Parathyroid adenoma (tissue), 2 donors: ENCODE measurements at regions not wholly inside any gene's neighbourhood (a gene's known extent, or its start where the extent isn't known, plus 50 kb on each side); places are given as distances from the start of the nearest gene placed in this dataset.

ENCODE experiments used
- H2AFZ ChIP-seq: fragments of 300-600 bp; sonication (generic); one replicate; pipeline ENCODE4 v1.7.0; 2017; ENCODE audit warnings: antibody characterized with exemption, mild to moderate bottlenecking
- H3K27ac ChIP-seq: fragments of 300-600 bp; sonication (generic); one replicate; pipeline ENCODE4 v1.7.0; 2017
- H3K27me3 ChIP-seq: fragments of 300-600 bp; sonication (generic); one replicate; pipeline ENCODE4 v1.7.0; 2017; ENCODE audit warnings: low read length; ENCODE audit not compliant: control insufficient read depth, insufficient read depth
- H3K36me3 ChIP-seq: fragments of 300-600 bp; sonication (generic); one replicate; pipeline ENCODE4 v1.7.0; 2017; ENCODE audit warnings: low read length; ENCODE audit not compliant: control insufficient read depth, insufficient read depth
- H3K4me1 ChIP-seq: fragments of 300-600 bp; sonication (generic); one replicate; pipeline ENCODE4 v1.7.0; 2017; ENCODE audit warnings: control low read depth
- H3K4me2 ChIP-seq: fragments of 300-600 bp; sonication (generic); one replicate; pipeline ENCODE4 v1.7.0; 2017; ENCODE audit warnings: low read length
- H3K4me3 ChIP-seq: fragments of 300-600 bp; sonication (generic); one replicate; pipeline ENCODE4 v1.7.0; 2017; ENCODE audit warnings: low read depth, low read length
- H3K79me2 ChIP-seq: fragments of 300-600 bp; sonication (generic); one replicate; pipeline ENCODE4 v1.7.0; 2017; ENCODE audit warnings: control low read depth
- H3K9ac ChIP-seq: fragments of 300-600 bp; sonication (generic); one replicate; pipeline ENCODE4 v1.7.0; 2017; ENCODE audit warnings: mild to moderate bottlenecking
- H3K9me3 ChIP-seq: fragments of 300-600 bp; sonication (generic); one replicate; pipeline ENCODE4 v1.7.0; 2017; ENCODE audit warnings: low read length; ENCODE audit not compliant: control insufficient read depth
- TF ChIP-seq, protein P1 (sequence below): fragments of 300-600 bp; sonication (generic); IDR thresholded peaks from one replicate; pipeline ENCODE4 v1.7.0; 2017; ENCODE audit warnings: antibody characterized with exemption, mild to moderate bottlenecking
- donor health status: primary hyperparathyroidism.

DNA sequence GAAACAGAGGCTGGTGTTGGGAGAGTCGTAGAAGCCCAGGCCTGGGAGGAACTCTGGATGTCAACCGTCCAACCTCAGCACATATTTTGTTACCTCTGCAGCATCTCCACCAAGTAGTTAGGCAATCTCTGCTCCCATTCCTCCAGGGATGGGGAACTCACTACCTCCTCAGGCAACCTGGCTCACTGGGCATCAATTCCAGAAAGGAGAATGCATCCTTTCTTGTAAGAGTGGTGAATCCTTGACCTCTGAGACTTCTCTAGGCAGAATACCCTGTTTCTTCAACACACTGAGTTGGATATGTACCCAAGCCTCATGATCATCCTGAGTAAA is 136.7 kb upstream of the ZMIZ1 start:
- no peak overlapping the region for H2AFZ ChIP-seq
- H3K79me2 ChIP-seq, result no peaks in the 10 kb centered on the region
- H3K4me1 ChIP-seq, result no peaks in the 10 kb centered on the region
- H3K4me3 ChIP-seq, result no peak overlapping the region
- H3K27me3 ChIP-seq, result no peaks in the 10 kb centered on the region
- H3K36me3 ChIP-seq, result no peaks in the 10 kb centered on the region
- H3K9ac ChIP-seq, result no peak overlapping the region
- TF ChIP-seq, protein P1, sequence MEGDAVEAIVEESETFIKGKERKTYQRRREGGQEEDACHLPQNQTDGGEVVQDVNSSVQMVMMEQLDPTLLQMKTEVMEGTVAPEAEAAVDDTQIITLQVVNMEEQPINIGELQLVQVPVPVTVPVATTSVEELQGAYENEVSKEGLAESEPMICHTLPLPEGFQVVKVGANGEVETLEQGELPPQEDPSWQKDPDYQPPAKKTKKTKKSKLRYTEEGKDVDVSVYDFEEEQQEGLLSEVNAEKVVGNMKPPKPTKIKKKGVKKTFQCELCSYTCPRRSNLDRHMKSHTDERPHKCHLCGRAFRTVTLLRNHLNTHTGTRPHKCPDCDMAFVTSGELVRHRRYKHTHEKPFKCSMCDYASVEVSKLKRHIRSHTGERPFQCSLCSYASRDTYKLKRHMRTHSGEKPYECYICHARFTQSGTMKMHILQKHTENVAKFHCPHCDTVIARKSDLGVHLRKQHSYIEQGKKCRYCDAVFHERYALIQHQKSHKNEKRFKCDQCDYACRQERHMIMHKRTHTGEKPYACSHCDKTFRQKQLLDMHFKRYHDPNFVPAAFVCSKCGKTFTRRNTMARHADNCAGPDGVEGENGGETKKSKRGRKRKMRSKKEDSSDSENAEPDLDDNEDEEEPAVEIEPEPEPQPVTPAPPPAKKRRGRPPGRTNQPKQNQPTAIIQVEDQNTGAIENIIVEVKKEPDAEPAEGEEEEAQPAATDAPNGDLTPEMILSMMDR, result no peak
- no peak overlapping the region for H3K27ac ChIP-seq
- no peaks in the 10 kb centered on the region for H3K9me3 ChIP-seq
- no peak overlapping the region for H3K4me2 ChIP-seq

GRCh38 chr10:78932861-78933260 is 135.9 kb upstream of the ZMIZ1 start:
- Histone ChIP-seq H3K79me2 (no peaks in the 10 kb centered on the region), H3K36me3 (no peaks in the 10 kb centered on the region), H3K9ac (no peak overlapping the region), H3K9me3 (no peaks in the 10 kb centered on the region), H3K27ac (no peak overlapping the region), H3K4me2 (no peak overlapping the region), H3K4me3 (no peak overlapping the region), H3K27me3 (no peaks in the 10 kb centered on the region), H2AFZ (no peak overlapping the region), H3K4me1 (peaks cover 2% of the 10 kb centered on the region)
- TF ChIP-seq, protein P1, result no peak

DNA sequence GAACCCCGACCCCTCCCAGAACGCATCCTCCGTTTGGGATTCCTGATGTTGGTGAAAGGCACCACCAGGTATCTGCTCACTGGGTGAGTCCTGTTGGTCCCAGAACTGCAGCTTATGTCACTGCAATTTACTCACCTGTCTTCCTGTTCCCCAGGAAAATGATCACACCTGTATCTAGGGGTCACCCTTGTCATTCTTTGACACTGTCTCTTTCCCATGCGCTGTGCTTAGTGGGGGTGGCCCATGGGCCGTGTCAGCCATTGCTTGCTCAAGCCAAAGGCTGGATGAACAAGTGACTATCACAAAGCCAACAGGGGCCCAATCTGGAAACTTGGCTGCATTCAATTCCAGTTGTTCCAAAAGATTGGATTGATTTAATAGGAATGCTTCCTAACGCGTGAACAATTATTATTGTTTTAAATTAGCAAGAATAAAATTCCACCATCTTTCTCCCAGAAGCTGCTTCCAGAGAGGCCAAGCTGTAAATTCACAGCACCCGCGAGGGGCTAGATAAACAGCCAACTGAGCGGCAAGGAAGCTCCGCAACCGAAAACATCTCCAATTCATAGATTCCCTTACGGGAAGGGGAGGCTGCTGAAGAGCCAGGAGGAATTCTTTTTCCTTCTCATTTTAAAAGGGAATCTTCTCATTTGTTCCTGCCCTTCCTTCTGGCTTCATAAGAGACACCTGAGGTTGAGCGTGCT is 134.8 kb upstream of the ZMIZ1 start:
- Histone ChIP-seq H3K79me2 (no peaks in the 10 kb centered on the region), H3K4me3 (no peak overlapping the region), H2AFZ (no peak overlapping the region), H3K9ac (no peak overlapping the region), H3K36me3 (no peaks in the 10 kb centered on the region), H3K27ac (no peak overlapping the region), H3K4me1 (peaks cover 3% of the 10 kb centered on the region), H3K9me3 (no peaks in the 10 kb centered on the region), H3K4me2 (no peak overlapping the region), H3K27me3 (no peaks in the 10 kb centered on the region)
- TF ChIP-seq, protein P1, result no peak

GRCh38 chr10:78934532-78934898 is 134.3 kb upstream of the ZMIZ1 start:
- peaks cover 3% of the 10 kb centered on the region for H3K4me1 ChIP-seq
- H3K9ac ChIP-seq, result no peak overlapping the region
- no peak overlapping the region for H3K27ac ChIP-seq
- H3K4me2 ChIP-seq, result no peak overlapping the region
- H3K36me3 ChIP-seq, result no peaks in the 10 kb centered on the region
- TF ChIP-seq, protein P1, result no peak
- H3K9me3 ChIP-seq, result no peaks in the 10 kb centered on the region
- no peaks in the 10 kb centered on the region for H3K79me2 ChIP-seq
- H3K27me3 ChIP-seq, result no peaks in the 10 kb centered on the region
- no peak overlapping the region for H2AFZ ChIP-seq
- H3K4me3 ChIP-seq, result no peak overlapping the region

DNA sequence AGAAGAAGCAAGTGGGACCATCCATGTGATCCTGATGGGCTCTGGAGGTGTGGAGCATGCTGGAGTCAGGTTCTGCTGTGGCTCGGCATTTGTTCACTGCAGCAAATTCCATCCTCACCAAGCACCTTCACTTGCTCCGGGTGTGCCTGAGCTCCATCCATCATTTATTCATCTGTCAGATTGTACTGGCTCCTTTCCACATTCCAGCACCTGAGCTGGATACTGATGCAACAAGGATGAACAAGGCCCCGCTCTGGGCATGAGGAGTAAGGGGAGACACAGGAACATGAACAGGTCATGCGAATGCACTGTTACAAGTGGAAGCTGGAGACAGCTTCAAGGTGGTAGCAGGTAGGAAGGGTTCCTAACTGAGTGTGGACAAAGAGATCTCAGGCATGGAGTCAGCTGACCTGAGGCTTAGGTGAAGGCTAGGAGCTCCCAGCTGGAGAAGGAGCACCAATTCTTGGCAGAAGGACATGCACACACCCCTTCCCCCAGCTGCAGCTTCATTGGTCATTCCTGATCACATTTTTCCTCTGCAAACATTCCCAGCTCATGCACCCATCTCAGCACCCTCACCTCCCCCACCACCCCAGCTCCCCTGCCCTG is 133.7 kb upstream of the ZMIZ1 start:
- H3K79me2 ChIP-seq, result no peaks in the 10 kb centered on the region
- H3K27ac ChIP-seq, result no peak overlapping the region
- H3K9me3 ChIP-seq, result no peaks in the 10 kb centered on the region
- H2AFZ ChIP-seq, result no peak overlapping the region
- no peak overlapping the region for H3K4me3 ChIP-seq
- TF ChIP-seq, protein P1, result no peak
- H3K27me3 ChIP-seq, result no peaks in the 10 kb centered on the region
- H3K36me3 ChIP-seq, result no peaks in the 10 kb centered on the region
- peaks cover 3% of the 10 kb centered on the region for H3K4me1 ChIP-seq
- no peak overlapping the region for H3K9ac ChIP-seq
- no peak overlapping the region for H3K4me2 ChIP-seq
